ENCODE measurements at regions not wholly inside any gene's neighbourhood (a gene's known extent, or its start where the extent isn't known, plus 50 kb on each side); places are given as distances from the start of the nearest gene placed in this dataset.

- DNase-seq (ENCODE audit: low spot score), result no peak
Measured at GRCh38 chr6:85396159-85396808, 53.6 kb upstream of the NT5E start.

GRCh38 chr6:85395746-85396145, 54.1 kb upstream of the NT5E start:
- no peak for DNase-seq (ENCODE audit: low spot score)

GRCh38 chr6:85394853-85395538, 54.9 kb upstream of the NT5E start:
- no peak for DNase-seq (ENCODE audit: low spot score)

GRCh38 chr6:85394199-85394598, 55.7 kb upstream of the NT5E start:
- DNase-seq (ENCODE audit: low spot score), result no peak

GRCh38 chr6:85392379-85392778, 57.5 kb upstream of the NT5E start:
- DNase-seq (ENCODE audit: low spot score), result no peak

- peak; percentile 34 for DNase-seq (ENCODE audit: low spot score)
Measured at GRCh38 chr6:85390775-85391174, 59.1 kb upstream of the NT5E start.

- DNase-seq (ENCODE audit: low spot score), result no peak
Measured at GRCh38 chr6:85390105-85390728, 59.7 kb upstream of the NT5E start.

- no peak for DNase-seq (ENCODE audit: low spot score)
Measured at GRCh38 chr6:85389151-85389797, 60.6 kb upstream of the NT5E start.

GRCh38 chr6:85388531-85388930, 61.4 kb upstream of the NT5E start:
- DNase-seq (ENCODE audit: low spot score), result no peak

GRCh38 chr6:85385636-85386315, 64.1 kb upstream of the NT5E start:
- DNase-seq (ENCODE audit: low spot score), result no peak

- no peak for DNase-seq (ENCODE audit: low spot score)
Measured at GRCh38 chr6:85383042-85383441, 66.8 kb upstream of the NT5E start.

- no peak for DNase-seq (ENCODE audit: low spot score)
Measured at GRCh38 chr6:85382541-85382940, 67.3 kb upstream of the NT5E start.

- DNase-seq (ENCODE audit: low spot score), result no peak
Measured at GRCh38 chr6:85372915-85373270, 77.0 kb upstream of the NT5E start.

GRCh38 chr6:85372188-85372914, 77.5 kb upstream of the NT5E start:
- DNase-seq (ENCODE audit: low spot score), result no peak

- no peak for DNase-seq (ENCODE audit: low spot score)
Measured at GRCh38 chr6:85368631-85369030, 81.3 kb upstream of the NT5E start.

GRCh38 chr6:85364344-85364743, 85.5 kb upstream of the NT5E start:
- DNase-seq (ENCODE audit: low spot score), result no peak

- DNase-seq (ENCODE audit: low spot score), result no peak
Measured at GRCh38 chr6:85363870-85364269, 86.0 kb upstream of the NT5E start.

GRCh38 chr6:85362652-85363310, 87.1 kb upstream of the NT5E start:
- no peak for DNase-seq (ENCODE audit: low spot score)

GRCh38 chr6:85361643-85362014, 88.3 kb upstream of the NT5E start:
- no peak for DNase-seq (ENCODE audit: low spot score)

GRCh38 chr6:85360794-85361642, 88.9 kb upstream of the NT5E start:
- peak; percentile 64 for DNase-seq (ENCODE audit: low spot score)
